ENCODE measurements at regions not wholly inside any gene's neighbourhood (a gene's known extent, or its start where the extent isn't known, plus 50 kb on each side); places are given as distances from the start of the nearest gene placed in this dataset.

GRCh38 chr5:97666783-97667182, 483.7 kb upstream of the RIOK2 start:
- DNase-seq (ENCODE audit: low read depth in 1 of 2, low spot score in 2 of 2), result no peak
- TF ChIP-seq RNF2 (IDR thresholded peaks at IDR 0.05; ENCODE audit: borderline replicate concordance, low read depth, low read length, missing control alignments, poor library complexity, severe bottlenecking) (no peak), CTCF (IDR thresholded peaks at IDR 0.05; ENCODE audit: control extremely low read depth in 1 of 3, insufficient read depth in 1 of 3, low read depth in 1 of 3, low read length in 3 of 3) (no peak), HDAC2 (IDR thresholded peaks at IDR 0.05; ENCODE audit: borderline replicate concordance in 1 of 2, low read depth in 2 of 2, low read length in 2 of 2) (no peak), BRCA1 (IDR thresholded peaks at IDR 0.05; ENCODE audit: low read depth, low read length) (no peak), EZH2 (IDR thresholded peaks at IDR 0.05; ENCODE audit: low read depth, low read length, severe bottlenecking) (no peak), CEBPB (IDR thresholded peaks at IDR 0.05; ENCODE audit: low read depth, low read length) (no peak), E2F6 (IDR thresholded peaks at IDR 0.05) (no peak), EGR1 (IDR thresholded peaks at IDR 0.05; ENCODE audit: borderline replicate concordance, low read depth, low read length) (no peak), KDM5A (IDR thresholded peaks at IDR 0.05; ENCODE audit: low read length) (no peak), SUZ12 (IDR thresholded peaks at IDR 0.05; ENCODE audit: low read length) (no peak), SIX5 (IDR thresholded peaks at IDR 0.05; ENCODE audit: low read depth, low read length) (no peak)

More at GRCh38 chr5:97666783-97667182, 483.7 kb upstream of the RIOK2 start:
- Histone ChIP-seq H4K8ac (ENCODE audit: extremely low read depth, insufficient read depth, low read length) (no peak overlapping the region), H2BK20ac (ENCODE audit: low read length) (no peak overlapping the region), H3K4ac (replicated peaks; ENCODE audit: insufficient read length, low read depth, low read length) (no peak overlapping the region), H2BK15ac (ENCODE audit: low read length) (no peak overlapping the region), H3K9me3 (ENCODE audit: insufficient read depth in 2 of 2, low read depth in 1 of 2, low read length in 1 of 2) (no peaks in the 10 kb centered on the region), H4K20me1 (replicated peaks in 1 of 2; ENCODE audit: control insufficient read depth in 1 of 2, insufficient read depth in 2 of 2, low read length in 2 of 2) (no peaks in the 10 kb centered on the region), H3K36me3 (ENCODE audit: control insufficient read depth in 2 of 4, insufficient read depth in 4 of 4, low read length in 3 of 4) (no peaks in the 10 kb centered on the region), H3K4me2 (ENCODE audit: insufficient read depth in 1 of 2, low read depth in 2 of 2, low read length in 2 of 2) (no peak overlapping the region), H3K4me3 (ENCODE audit: extremely low read depth in 1 of 4, insufficient read depth in 2 of 4, low read depth in 3 of 4, low read length in 4 of 4) (no peak overlapping the region), H4K91ac (replicated peaks; ENCODE audit: insufficient read length, low read length) (no peak overlapping the region), H2AFZ (ENCODE audit: low read length) (no peak overlapping the region), H3K23ac (ENCODE audit: insufficient read length) (no peak overlapping the region), H3K56ac (replicated peaks; ENCODE audit: insufficient read length, low read depth, low read length) (no peak overlapping the region), H3K79me2 (ENCODE audit: control insufficient read depth in 1 of 2, insufficient read depth in 2 of 2, low read length in 2 of 2) (no peaks in the 10 kb centered on the region), H3K79me1 (ENCODE audit: low read depth, low read length) (no peaks in the 10 kb centered on the region), H3K9ac (replicated peaks in 1 of 4; ENCODE audit: extremely low read depth in 1 of 4, low read depth in 3 of 4, low read length in 3 of 4) (no peak overlapping the region), H2BK120ac (replicated peaks; ENCODE audit: low read depth, low read length) (no peak overlapping the region), H3K27ac (ENCODE audit: low read depth, low read length) (no peak overlapping the region), H3K14ac (ENCODE audit: insufficient read length) (no peak overlapping the region), H2BK5ac (ENCODE audit: low read depth, low read length) (no peak overlapping the region), H3K27me3 (replicated peaks in 1 of 4; ENCODE audit: control insufficient read depth in 3 of 4, extremely low read depth in 1 of 4, insufficient read depth in 3 of 4, low read length in 3 of 4) (no peaks in the 10 kb centered on the region), H2BK12ac (ENCODE audit: low read depth, low read length) (no peak overlapping the region), H3K23me2 (ENCODE audit: low read depth, low read length) (no peaks in the 10 kb centered on the region), H3K18ac (ENCODE audit: extremely low read depth, low read length) (no peak overlapping the region), H4K5ac (ENCODE audit: insufficient read length, low read depth, low read length) (no peak overlapping the region), H3K4me1 (replicated peaks in 1 of 4; ENCODE audit: control insufficient read depth in 3 of 4, insufficient read depth in 4 of 4, low read length in 3 of 4) (no peaks in the 10 kb centered on the region), H2AK5ac (ENCODE audit: low read depth, low read length) (no peak overlapping the region)
- CTCF ChIA-PET (ENCODE audit: partially characterized antibody), result no interaction called here
- POLR2A ChIA-PET (ENCODE audit: partially characterized antibody), result no interaction called here
- 88% methylated on average over 2 of the region's 2 CpGs; no CpG with 5 or more reads in 1 of the 2 experiments for WGBS, 2 experiments (ENCODE audit: extremely low coverage in 1 of 2, insufficient coverage in 1 of 2, insufficient read length in 1 of 2, insufficient replicate concordance in 2 of 2, low coverage in 1 of 2, low lambda C conversion rate in 2 of 2, missing lambda C conversion rate in 1 of 2)
- no peak for FAIRE-seq

All from H1 (cell line).